GM23338 (cell line): ENCODE measurements at regions not wholly inside any gene's neighbourhood (a gene's known extent, or its start where the extent isn't known, plus 50 kb on each side); places are given as distances from the start of the nearest gene placed in this dataset.

Source experiments
- ATAC-seq: fragments of 200-7000 bp; cut with Tn5 transposase; 3 replicates; pipeline ENCODE4 v1.9.1; 2020
- DNase-seq: peaks from one replicate; pipeline ENCODE4 v3.0.0-alpha.2; 2015; ENCODE audit warnings: low spot score
- H2AFZ ChIP-seq: fragments of 200-600 bp; sonication (generic); 2 replicates; pipeline ENCODE4 v1.8.0; 2016; ENCODE audit warnings: antibody characterized with exemption, mild to moderate bottlenecking, moderate library complexity
- H3F3A ChIP-seq: fragments of 200-600 bp; sonication (generic); replicated peaks from 2 replicates; pipeline ENCODE4 v1.8.0; 2017; ENCODE audit warnings: antibody characterized with exemption, mixed run types, low read depth
- H3K27ac ChIP-seq: fragments of 200-600 bp; sonication (generic); 2 replicates; pipeline ENCODE4 v1.6.1; 2016; ENCODE audit warnings: low read depth
- H3K27me3 ChIP-seq: fragments of 200-600 bp; sonication (generic); 2 replicates; pipeline ENCODE4 v1.8.0; 2016; ENCODE audit warnings: mild to moderate bottlenecking, mixed run types, moderate library complexity; ENCODE audit not compliant: insufficient read depth
- H3K36me3 ChIP-seq: fragments of 200-600 bp; sonication (generic); 2 replicates; pipeline ENCODE4 v1.8.0; 2016; ENCODE audit warnings: mild to moderate bottlenecking; ENCODE audit not compliant: insufficient read depth
- H3K4me1 ChIP-seq: fragments of 200-600 bp; sonication (generic); 2 replicates; pipeline ENCODE4 v1.8.0; 2016; ENCODE audit warnings: mild to moderate bottlenecking, moderate library complexity; ENCODE audit not compliant: insufficient read depth
- H3K4me2 ChIP-seq: fragments of 200-600 bp; sonication (generic); 2 replicates; pipeline ENCODE4 v1.7.1; 2017; ENCODE audit warnings: mixed run types
- H3K4me3 ChIP-seq: fragments of 200-600 bp; sonication (generic); 2 replicates; pipeline ENCODE4 v1.6.1; 2016; ENCODE audit warnings: mixed run types
- H3K79me2 ChIP-seq: fragments of 200-600 bp; sonication (generic); replicated peaks from 2 replicates; pipeline ENCODE4 v1.8.0; 2017; ENCODE audit warnings: mild to moderate bottlenecking; ENCODE audit not compliant: insufficient read depth
- H3K9me2 ChIP-seq: fragments of 200-600 bp; sonication (generic); 2 replicates; pipeline ENCODE4 v1.8.0; 2017; ENCODE audit not compliant: insufficient read depth
- H4K20me1 ChIP-seq: fragments of 200-600 bp; sonication (generic); replicated peaks from 2 replicates; pipeline ENCODE4 v1.8.0; 2017; ENCODE audit warnings: mild to moderate bottlenecking; ENCODE audit not compliant: insufficient read depth
- H3K27ac Mint-ChIP-seq: 2 replicates; pipeline ENCODE4 v1.8.0; 2020; ENCODE audit warnings: inconsistent platforms, mild to moderate bottlenecking, moderate library complexity, mixed read lengths
- H3K27me3 Mint-ChIP-seq: 3 replicates; pipeline ENCODE4 v1.8.0; 2022; ENCODE audit warnings: low read depth, mild to moderate bottlenecking, moderate library complexity, mixed read lengths, inconsistent platforms; ENCODE audit not compliant: insufficient read depth, poor library complexity
- H3K36me3 Mint-ChIP-seq: 3 replicates; pipeline ENCODE4 v1.8.0; 2021; ENCODE audit warnings: low read depth, mild to moderate bottlenecking, inconsistent platforms, moderate library complexity, mixed read lengths
- H3K4me1 Mint-ChIP-seq: 3 replicates; pipeline ENCODE4 v1.8.0; 2020; ENCODE audit warnings: mild to moderate bottlenecking, inconsistent platforms, mixed read lengths
- H3K4me3 Mint-ChIP-seq: 3 replicates; pipeline ENCODE4 v1.8.0; 2021; ENCODE audit warnings: moderate library complexity, mild to moderate bottlenecking, inconsistent platforms, mixed read lengths
- H3K9me3 Mint-ChIP-seq: 3 replicates; pipeline ENCODE4 v1.8.0; 2020; ENCODE audit warnings: moderate library complexity, mild to moderate bottlenecking, inconsistent platforms, mixed read lengths
- CREB1 ChIP-seq: fragments of 250-450 bp; sonication (Bioruptor Pico); IDR thresholded peaks from 2 replicates; pipeline ENCODE4 v1.5.0; 2020; ENCODE audit warnings: low read depth, mild to moderate bottlenecking, moderate library complexity
- ETS1 ChIP-seq: IDR thresholded peaks from 2 replicates; pipeline ENCODE4 v1.6.1; 2016; ENCODE audit warnings: antibody characterized with exemption
- EZH2 ChIP-seq: fragments of 200-600 bp; sonication (generic); IDR thresholded peaks from one replicate; pipeline ENCODE4 v1.8.0; 2017; ENCODE audit warnings: antibody characterized with exemption, mild to moderate bottlenecking, low read depth; ENCODE audit not compliant: unreplicated experiment
- EZH2phosphoT487 ChIP-seq: fragments of 200-600 bp; sonication (generic); IDR thresholded peaks from one replicate; pipeline ENCODE4 v1.8.1; 2018; ENCODE audit warnings: antibody characterized with exemption; ENCODE audit not compliant: unreplicated experiment
- JUNB ChIP-seq: IDR thresholded peaks from one replicate; pipeline ENCODE4 v1.6.1; 2016; ENCODE audit warnings: antibody characterized with exemption; ENCODE audit not compliant: unreplicated experiment
- NANOG ChIP-seq: IDR thresholded peaks from 2 replicates; pipeline ENCODE4 v1.6.1; 2016; ENCODE audit warnings: antibody characterized with exemption, borderline replicate concordance
- POLR2AphosphoS5 ChIP-seq: IDR thresholded peaks from 2 replicates; pipeline ENCODE4 v1.6.1; 2016; ENCODE audit warnings: antibody characterized with exemption, low read depth
- REST ChIP-seq: IDR thresholded peaks from one replicate; pipeline ENCODE4 v1.6.1; 2018; ENCODE audit warnings: antibody characterized with exemption; ENCODE audit not compliant: unreplicated experiment
- STAT1 ChIP-seq: IDR thresholded peaks from one replicate; pipeline ENCODE4 v1.6.1; 2016; ENCODE audit warnings: antibody characterized with exemption; ENCODE audit not compliant: unreplicated experiment
- ZNF114 ChIP-seq: fragments of 250-450 bp; sonication (Bioruptor Pico); IDR thresholded peaks from 2 replicates; pipeline ENCODE4 v1.5.0; 2020; ENCODE audit warnings: mild to moderate bottlenecking, moderate library complexity
- ZNF462 ChIP-seq: fragments of 250-450 bp; sonication (Bioruptor Pico); IDR thresholded peaks from 2 replicates; pipeline ENCODE4 v1.5.0; 2020; ENCODE audit warnings: mild to moderate bottlenecking, moderate library complexity

- TF ChIP-seq REST, result no peak
- no peak for TF ChIP-seq EZH2
- TF ChIP-seq ZNF462, result no peak
- no peak for TF ChIP-seq POLR2AphosphoS5
- no peak for TF ChIP-seq NANOG
Measured at GRCh38 chr5:166342402-166342801, 1949.0 kb upstream of the WWC1 start (continued).

- no peaks in the 10 kb centered on the region for H3K36me3 Mint-ChIP-seq
- no peaks in the 10 kb centered on the region for H3K36me3 ChIP-seq
- no peaks in the 10 kb centered on the region for H3K79me2 ChIP-seq
- no peak for DNase-seq
- H3K4me1 ChIP-seq, result peaks cover 21% of the 10 kb centered on the region
- no peaks in the 10 kb centered on the region for H3K27me3 ChIP-seq
- no peak for ATAC-seq
- H3K4me3 Mint-ChIP-seq, result no peak overlapping the region
- H3F3A ChIP-seq, result no peaks in the 10 kb centered on the region
- H3K4me1 Mint-ChIP-seq, result peaks cover 37% of the 10 kb centered on the region
- H3K27me3 Mint-ChIP-seq, result no peaks in the 10 kb centered on the region
- no peaks in the 10 kb centered on the region for H4K20me1 ChIP-seq
- H3K4me2 ChIP-seq, result no peak overlapping the region
- no peaks in the 10 kb centered on the region for H3K9me2 ChIP-seq
- H3K4me3 ChIP-seq, result no peak overlapping the region
- no peak overlapping the region for H3K27ac Mint-ChIP-seq
- no peak overlapping the region for H3K27ac ChIP-seq
- no peaks in the 10 kb centered on the region for H3K9me3 Mint-ChIP-seq
- H2AFZ ChIP-seq, result no peak overlapping the region
- no peak for TF ChIP-seq NANOG
- no peak for TF ChIP-seq EZH2
- TF ChIP-seq EZH2phosphoT487, result no peak
- TF ChIP-seq ZNF114 (CRISPR knock-in tag), result no peak
- TF ChIP-seq ETS1, result no peak
- no peak for TF ChIP-seq JUNB
- TF ChIP-seq CREB1 (CRISPR knock-in tag), result no peak
- TF ChIP-seq STAT1, result no peak
- TF ChIP-seq POLR2AphosphoS5, result no peak
Measured at GRCh38 chr5:166346726-166347374, 1944.6 kb upstream of the WWC1 start.
